Neural crest cell (in vitro differentiated cells): ENCODE measurements at regions not wholly inside any gene's neighbourhood (a gene's known extent, or its start where the extent isn't known, plus 50 kb on each side); places are given as distances from the start of the nearest gene placed in this dataset.
"Not testable (repeated sequence)": the region's sequence is repeated elsewhere in the genome, so short reads cannot be mapped to it uniquely, and the experiment has no call there.

Source experiments
- DNase-seq: peaks from one replicate; pipeline ENCODE4 v3.0.0; 2021; ENCODE audit warnings: low read depth, mixed read lengths, low spot score
- H3K27ac Mint-ChIP-seq: one replicate; pipeline ENCODE4 v1.8.0; 2021; ENCODE audit warnings: mild to moderate bottlenecking, mixed read lengths; ENCODE audit not compliant: unreplicated experiment
- H3K27me3 Mint-ChIP-seq: 2 replicates; pipeline ENCODE4 v1.8.0; 2021; ENCODE audit warnings: low read depth, mild to moderate bottlenecking, mixed read lengths
- H3K36me3 Mint-ChIP-seq: 2 replicates; pipeline ENCODE4 v1.8.0; 2021; ENCODE audit warnings: low read depth, mild to moderate bottlenecking, mixed read lengths
- H3K4me1 Mint-ChIP-seq: 2 replicates; pipeline ENCODE4 v1.8.0; 2021; ENCODE audit warnings: mixed read lengths
- H3K4me3 Mint-ChIP-seq: one replicate; pipeline ENCODE4 v1.8.0; 2021; ENCODE audit warnings: mild to moderate bottlenecking, mixed read lengths
- H3K9me3 Mint-ChIP-seq: 2 replicates; pipeline ENCODE4 v1.8.0; 2021; ENCODE audit warnings: mixed read lengths
- TF ChIP-seq, protein P1 (sequence below): fragments of 200-600 bp; sonication (generic); conservative IDR thresholded peaks from 2 replicates; pipeline ENCODE4 v1.5.0; 2021; ENCODE audit warnings: antibody characterized with exemption, mild to moderate bottlenecking

DNA sequence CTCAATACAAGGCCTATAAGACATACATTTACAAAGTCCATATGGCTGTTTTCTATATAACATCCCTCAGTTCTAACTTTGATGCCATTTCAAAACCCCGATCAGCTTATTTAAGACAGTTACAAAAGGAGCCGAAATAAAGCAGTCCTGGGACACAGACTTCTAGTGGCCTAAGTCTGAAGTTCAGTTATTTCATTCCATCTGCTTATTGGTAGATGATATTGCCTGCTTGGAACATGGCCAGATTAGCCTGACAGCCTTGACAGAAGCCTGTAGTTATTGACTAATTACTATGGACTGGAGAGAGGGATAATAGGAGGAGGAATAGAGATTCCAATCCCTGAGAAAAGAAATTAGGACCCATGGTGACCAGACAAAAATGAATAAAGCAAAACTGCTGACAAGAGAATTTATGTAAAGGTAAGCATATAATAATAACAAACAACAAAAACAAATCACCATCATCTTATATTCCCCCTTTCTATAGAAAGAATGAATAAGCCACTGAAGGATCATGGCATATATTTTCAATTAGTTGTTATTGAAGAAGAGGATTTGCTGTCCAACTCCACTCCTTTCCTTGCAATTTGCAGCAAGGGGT lies 206.3 kb upstream of the TOM1L1 start:
- no peak for DNase-seq
- peaks cover 6% of the 10 kb centered on the region for H3K9me3 Mint-ChIP-seq
- H3K27ac Mint-ChIP-seq = no peak overlapping the region
- H3K36me3 Mint-ChIP-seq = no peaks in the 10 kb centered on the region
- H3K4me3 Mint-ChIP-seq = no peak overlapping the region
- no peaks in the 10 kb centered on the region for H3K27me3 Mint-ChIP-seq
- no peaks in the 10 kb centered on the region for H3K4me1 Mint-ChIP-seq
- TF ChIP-seq, protein P1, sequence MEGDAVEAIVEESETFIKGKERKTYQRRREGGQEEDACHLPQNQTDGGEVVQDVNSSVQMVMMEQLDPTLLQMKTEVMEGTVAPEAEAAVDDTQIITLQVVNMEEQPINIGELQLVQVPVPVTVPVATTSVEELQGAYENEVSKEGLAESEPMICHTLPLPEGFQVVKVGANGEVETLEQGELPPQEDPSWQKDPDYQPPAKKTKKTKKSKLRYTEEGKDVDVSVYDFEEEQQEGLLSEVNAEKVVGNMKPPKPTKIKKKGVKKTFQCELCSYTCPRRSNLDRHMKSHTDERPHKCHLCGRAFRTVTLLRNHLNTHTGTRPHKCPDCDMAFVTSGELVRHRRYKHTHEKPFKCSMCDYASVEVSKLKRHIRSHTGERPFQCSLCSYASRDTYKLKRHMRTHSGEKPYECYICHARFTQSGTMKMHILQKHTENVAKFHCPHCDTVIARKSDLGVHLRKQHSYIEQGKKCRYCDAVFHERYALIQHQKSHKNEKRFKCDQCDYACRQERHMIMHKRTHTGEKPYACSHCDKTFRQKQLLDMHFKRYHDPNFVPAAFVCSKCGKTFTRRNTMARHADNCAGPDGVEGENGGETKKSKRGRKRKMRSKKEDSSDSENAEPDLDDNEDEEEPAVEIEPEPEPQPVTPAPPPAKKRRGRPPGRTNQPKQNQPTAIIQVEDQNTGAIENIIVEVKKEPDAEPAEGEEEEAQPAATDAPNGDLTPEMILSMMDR = no peak

DNA sequence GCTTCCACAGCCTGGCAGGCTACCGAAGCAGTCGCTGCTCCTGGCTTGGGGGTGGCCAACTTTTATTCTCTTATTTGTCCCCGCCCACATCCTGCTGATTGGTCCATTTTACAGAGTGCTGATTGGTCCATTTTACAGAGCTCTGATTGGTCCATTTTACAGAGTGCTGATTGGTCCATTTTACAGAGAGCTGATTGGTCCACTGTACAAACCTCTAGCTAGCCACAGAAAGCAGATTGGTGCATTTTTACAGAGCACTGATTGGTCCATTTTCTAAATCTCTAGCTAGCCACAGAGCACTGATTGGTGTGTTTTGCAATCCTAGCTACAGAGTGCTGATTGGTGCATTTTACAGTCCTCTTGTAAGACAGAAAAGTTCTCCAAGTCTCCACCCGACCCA lies 187.9 kb upstream of the TOM1L1 start:
- not testable (repeated sequence) for H3K27me3 Mint-ChIP-seq, H3K27ac Mint-ChIP-seq, H3K9me3 Mint-ChIP-seq, H3K36me3 Mint-ChIP-seq, H3K4me3 Mint-ChIP-seq, DNase-seq, H3K4me1 Mint-ChIP-seq

- H3K36me3 Mint-ChIP-seq = no peaks in the 10 kb centered on the region
- H3K4me1 Mint-ChIP-seq = no peaks in the 10 kb centered on the region
- H3K27me3 Mint-ChIP-seq = no peaks in the 10 kb centered on the region
- H3K4me3 Mint-ChIP-seq = no peak overlapping the region
- DNase-seq = no peak
- H3K27ac Mint-ChIP-seq = no peak overlapping the region
- no peaks in the 10 kb centered on the region for H3K9me3 Mint-ChIP-seq
- TF ChIP-seq, protein P1 = no peak
Observed at GRCh38 chr17:54718286-54718685, 182.4 kb upstream of the TOM1L1 start.

- peaks cover 7% of the 10 kb centered on the region for H3K36me3 Mint-ChIP-seq
- TF ChIP-seq, protein P1 = no peak
- no peak for DNase-seq
- no peak overlapping the region for H3K4me3 Mint-ChIP-seq
- no peaks in the 10 kb centered on the region for H3K27me3 Mint-ChIP-seq
- no peaks in the 10 kb centered on the region for H3K4me1 Mint-ChIP-seq
- H3K27ac Mint-ChIP-seq = no peak overlapping the region
- peaks cover 34% of the 10 kb centered on the region for H3K9me3 Mint-ChIP-seq
Observed at GRCh38 chr17:54727624-54728023, 173.0 kb upstream of the TOM1L1 start.

DNA sequence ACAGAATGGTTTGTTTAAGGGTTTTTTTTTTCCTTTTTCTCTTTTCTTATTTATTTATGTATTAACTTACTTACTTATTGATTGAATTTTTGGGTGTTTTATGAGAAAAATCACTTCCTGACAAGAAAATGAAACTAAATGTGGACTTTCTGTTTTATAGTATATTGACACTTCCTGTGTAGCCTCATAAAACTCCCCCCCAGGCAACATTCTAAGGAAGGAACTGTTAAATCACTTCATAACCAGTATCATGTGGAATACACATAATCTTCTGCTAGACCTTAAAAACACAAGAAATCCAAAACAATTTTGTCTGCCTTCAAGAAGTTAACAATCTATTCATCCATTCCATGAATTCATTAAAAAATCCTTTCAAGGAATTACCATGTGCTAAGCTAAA lies 164.1 kb upstream of the TOM1L1 start:
- TF ChIP-seq, protein P1 = no peak
- Mint-ChIP-seq H3K27me3 (no peaks in the 10 kb centered on the region), H3K4me1 (no peaks in the 10 kb centered on the region), H3K36me3 (no peaks in the 10 kb centered on the region), H3K9me3 (peaks cover 9% of the 10 kb centered on the region), H3K4me3 (no peak overlapping the region), H3K27ac (no peak overlapping the region)
- no peak for DNase-seq

DNA sequence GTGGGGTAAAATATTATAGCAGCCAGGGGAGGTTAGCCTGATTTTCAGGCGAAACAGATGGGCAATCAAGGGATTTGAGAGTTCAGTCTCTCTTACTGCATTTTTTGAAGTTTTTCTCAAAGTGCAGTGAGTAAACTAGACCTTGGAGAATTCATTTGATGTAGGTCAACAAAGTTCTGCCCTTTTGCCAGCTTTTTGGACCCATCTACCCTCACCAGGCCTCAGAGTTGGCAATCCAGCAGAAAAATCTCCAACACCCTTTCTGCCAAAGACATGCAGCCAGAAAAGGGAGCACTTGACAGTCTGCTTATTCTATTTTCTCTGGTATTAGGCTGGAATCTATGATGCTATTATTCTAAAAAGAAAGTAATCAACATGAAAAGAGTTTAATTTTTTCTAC lies 162.2 kb upstream of the TOM1L1 start:
- TF ChIP-seq, protein P1 = no peak
- Mint-ChIP-seq H3K4me3 (no peak overlapping the region), H3K36me3 (no peaks in the 10 kb centered on the region), H3K27me3 (no peaks in the 10 kb centered on the region), H3K27ac (no peak overlapping the region), H3K4me1 (no peaks in the 10 kb centered on the region), H3K9me3 (no peaks in the 10 kb centered on the region)
- no peak for DNase-seq
